Mesendoderm (in vitro differentiated cells): ENCODE measurements at regions not wholly inside any gene's neighbourhood (a gene's known extent, or its start where the extent isn't known, plus 50 kb on each side); places are given as distances from the start of the nearest gene placed in this dataset.
"Not testable (repeated sequence)": the region's sequence is repeated elsewhere in the genome, so short reads cannot be mapped to it uniquely, and the experiment has no call there.

Source experiments
- DNase-seq: peaks from one replicate; pipeline ENCODE4 v3.0.0; 2013
- H2AK5ac ChIP-seq: 2 replicates; pipeline ENCODE4 v1.6.1; 2013; ENCODE audit warnings: low read length, inconsistent platforms
- H2BK120ac ChIP-seq: 2 replicates; pipeline ENCODE4 v1.6.1; 2013; ENCODE audit warnings: low read depth, mild to moderate bottlenecking, low read length, moderate library complexity, mixed read lengths
- H2BK15ac ChIP-seq: replicated peaks from 2 replicates; pipeline ENCODE4 v1.6.1; 2013; ENCODE audit warnings: low read depth, mild to moderate bottlenecking, moderate library complexity
- H2BK5ac ChIP-seq: 2 replicates; pipeline ENCODE4 v1.6.1; 2013; ENCODE audit warnings: low read length, inconsistent platforms
- H3K18ac ChIP-seq: 2 replicates; pipeline ENCODE4 v1.6.1; 2013; ENCODE audit warnings: mild to moderate bottlenecking, low read length, mixed read lengths
- H3K23ac ChIP-seq: one replicate; pipeline ENCODE4 v1.6.1; 2013; ENCODE audit warnings: low read length
- H3K27ac ChIP-seq: 2 replicates; pipeline ENCODE4 v1.5.1; 2013; ENCODE audit warnings: low read depth, mild to moderate bottlenecking, inconsistent platforms, low read length, moderate library complexity
- H3K27me3 ChIP-seq: 2 replicates; pipeline ENCODE4 v1.6.1; 2013; ENCODE audit warnings: low read length, control low read depth, mild to moderate bottlenecking, inconsistent platforms; ENCODE audit not compliant: insufficient read depth, poor library complexity
- H3K36me3 ChIP-seq: 2 replicates; pipeline ENCODE4 v1.6.1; 2013; ENCODE audit warnings: low read length, inconsistent platforms; ENCODE audit not compliant: control insufficient read depth, insufficient read depth
- H3K4ac ChIP-seq: one replicate; pipeline ENCODE4 v1.6.1; 2013; ENCODE audit warnings: low read depth, mild to moderate bottlenecking, low read length, moderate library complexity
- H3K4me1 ChIP-seq: 2 replicates; pipeline ENCODE4 v1.6.1; 2013; ENCODE audit warnings: low read depth, low read length, inconsistent platforms; ENCODE audit not compliant: control insufficient read depth
- H3K4me2 ChIP-seq: 2 replicates; pipeline ENCODE4 v1.6.1; 2013; ENCODE audit warnings: low read length
- H3K4me3 ChIP-seq: 2 replicates; pipeline ENCODE4 v1.5.1; 2013; ENCODE audit warnings: mild to moderate bottlenecking, low read length
- H3K56ac ChIP-seq: one replicate; pipeline ENCODE4 v1.6.1; 2013; ENCODE audit warnings: low read length
- H3K79me1 ChIP-seq: 2 replicates; pipeline ENCODE4 v1.6.1; 2013; ENCODE audit warnings: low read length, inconsistent platforms
- H3K79me2 ChIP-seq: 2 replicates; pipeline ENCODE4 v1.6.1; 2013; ENCODE audit warnings: mild to moderate bottlenecking, low read length; ENCODE audit not compliant: control insufficient read depth, insufficient read depth
- H3K9ac ChIP-seq: 2 replicates; pipeline ENCODE4 v1.6.1; 2013; ENCODE audit warnings: low read length, inconsistent platforms
- H4K5ac ChIP-seq: one replicate; pipeline ENCODE4 v1.6.1; 2013; ENCODE audit warnings: low read length
- H4K8ac ChIP-seq: one replicate; pipeline ENCODE4 v1.6.1; 2013; ENCODE audit warnings: low read depth, mild to moderate bottlenecking, control low read depth, low read length, moderate library complexity
- WGBS: extraction: QIAGEN DNeasy Blood & Tissue Kit; methylation state at CpG from one replicate; pipeline ENCODE4 v1.1.7; 2013; ENCODE audit warnings: low lambda C conversion rate, missing lambda C conversion rate; ENCODE audit not compliant: insufficient coverage; ENCODE audit errors: extremely low coverage; 5-methylcytosine and 5-hydroxymethylcytosine counted together

- no peak overlapping the region for H3K4me3 ChIP-seq
- H3K79me1 ChIP-seq: no peaks in the 10 kb centered on the region
- no peak overlapping the region for H2BK5ac ChIP-seq
- H3K36me3 ChIP-seq: no peaks in the 10 kb centered on the region
- H3K27me3 ChIP-seq: no peaks in the 10 kb centered on the region
- no peak overlapping the region for H3K23ac ChIP-seq
- no peak overlapping the region for H3K56ac ChIP-seq
- no peak overlapping the region for H2AK5ac ChIP-seq
- no peak overlapping the region for H2BK120ac ChIP-seq
- DNase-seq: no peak
- no peak overlapping the region for H4K5ac ChIP-seq
- no peak overlapping the region for H3K9ac ChIP-seq
- no peaks in the 10 kb centered on the region for H3K4me1 ChIP-seq
- H3K79me2 ChIP-seq: no peaks in the 10 kb centered on the region
- H3K4ac ChIP-seq: no peak overlapping the region
- no peak overlapping the region for H4K8ac ChIP-seq
- H3K18ac ChIP-seq: no peak overlapping the region
- no peak overlapping the region for H2BK15ac ChIP-seq
- H3K4me2 ChIP-seq: no peak overlapping the region
- no peak overlapping the region for H3K27ac ChIP-seq
- WGBS: no CpG with 5 or more reads among the region's 1 CpG
Observed at GRCh38 chr14:83624541-83624940, 1905.4 kb upstream of the FLRT2 start.

- H3K79me1 ChIP-seq: no peaks in the 10 kb centered on the region
- H2BK120ac ChIP-seq: no peak overlapping the region
- H3K4ac ChIP-seq: no peak overlapping the region
- no peaks in the 10 kb centered on the region for H3K27me3 ChIP-seq
- no peak overlapping the region for H3K4me2 ChIP-seq
- no peak overlapping the region for H3K56ac ChIP-seq
- DNase-seq: no peak
- no peak overlapping the region for H3K4me3 ChIP-seq
- no peak overlapping the region for H2BK15ac ChIP-seq
- H3K18ac ChIP-seq: no peak overlapping the region
- no peak overlapping the region for H2AK5ac ChIP-seq
- H3K4me1 ChIP-seq: no peaks in the 10 kb centered on the region
- H3K36me3 ChIP-seq: no peaks in the 10 kb centered on the region
- H3K27ac ChIP-seq: no peak overlapping the region
- H4K8ac ChIP-seq: no peak overlapping the region
- H3K23ac ChIP-seq: no peak overlapping the region
- H3K9ac ChIP-seq: no peak overlapping the region
- H4K5ac ChIP-seq: no peak overlapping the region
- no peaks in the 10 kb centered on the region for H3K79me2 ChIP-seq
- no peak overlapping the region for H2BK5ac ChIP-seq
Observed at GRCh38 chr14:83632375-83632774, 1897.6 kb upstream of the FLRT2 start.

GRCh38 chr14:83638748-83639504, 1891.0 kb upstream of the FLRT2 start:
- H3K4me1 ChIP-seq: no peaks in the 10 kb centered on the region
- no peak overlapping the region for H3K23ac ChIP-seq
- H3K79me1 ChIP-seq: no peaks in the 10 kb centered on the region
- no peak overlapping the region for H4K8ac ChIP-seq
- H3K27ac ChIP-seq: no peak overlapping the region
- no peak for DNase-seq
- no peaks in the 10 kb centered on the region for H3K36me3 ChIP-seq
- no peak overlapping the region for H2AK5ac ChIP-seq
- no peak overlapping the region for H2BK5ac ChIP-seq
- no peak overlapping the region for H3K56ac ChIP-seq
- H4K5ac ChIP-seq: no peak overlapping the region
- H3K4me3 ChIP-seq: no peak overlapping the region
- H3K9ac ChIP-seq: no peak overlapping the region
- WGBS: no CpG with 5 or more reads among the region's 18 CpGs
- no peaks in the 10 kb centered on the region for H3K27me3 ChIP-seq
- no peaks in the 10 kb centered on the region for H3K79me2 ChIP-seq
- no peak overlapping the region for H3K4me2 ChIP-seq
- H3K4ac ChIP-seq: no peak overlapping the region
- H3K18ac ChIP-seq: no peak overlapping the region
- no peak overlapping the region for H2BK15ac ChIP-seq
- no peak overlapping the region for H2BK120ac ChIP-seq

- not testable (repeated sequence) for H2BK120ac ChIP-seq, H3K18ac ChIP-seq, H2BK15ac ChIP-seq, DNase-seq, H3K27ac ChIP-seq, H2AK5ac ChIP-seq, H3K36me3 ChIP-seq, H3K79me1 ChIP-seq, H3K27me3 ChIP-seq, H2BK5ac ChIP-seq, H3K56ac ChIP-seq, H3K23ac ChIP-seq, H3K4me3 ChIP-seq, H3K9ac ChIP-seq, H4K5ac ChIP-seq, H3K4me1 ChIP-seq, H4K8ac ChIP-seq, H3K79me2 ChIP-seq, H3K4ac ChIP-seq, H3K4me2 ChIP-seq
- no CpG with 5 or more reads among the region's 18 CpGs for WGBS
Observed at GRCh38 chr14:83639505-83639875, 1890.5 kb upstream of the FLRT2 start.

- H3K4me2 ChIP-seq: no peak overlapping the region
- H3K9ac ChIP-seq: no peak overlapping the region
- no peaks in the 10 kb centered on the region for H3K27me3 ChIP-seq
- H2BK120ac ChIP-seq: no peak overlapping the region
- H2BK15ac ChIP-seq: no peak overlapping the region
- no peak overlapping the region for H3K23ac ChIP-seq
- H4K5ac ChIP-seq: no peak overlapping the region
- no peak overlapping the region for H2BK5ac ChIP-seq
- H3K36me3 ChIP-seq: no peaks in the 10 kb centered on the region
- H2AK5ac ChIP-seq: no peak overlapping the region
- no peak for DNase-seq
- no peak overlapping the region for H3K56ac ChIP-seq
- H3K18ac ChIP-seq: no peak overlapping the region
- no peak overlapping the region for H3K4ac ChIP-seq
- no peak overlapping the region for H3K27ac ChIP-seq
- H4K8ac ChIP-seq: no peak overlapping the region
- H3K4me1 ChIP-seq: no peaks in the 10 kb centered on the region
- no peaks in the 10 kb centered on the region for H3K79me1 ChIP-seq
- WGBS: no CpG with 5 or more reads among the region's 1 CpG
- no peak overlapping the region for H3K4me3 ChIP-seq
- H3K79me2 ChIP-seq: no peaks in the 10 kb centered on the region
Observed at GRCh38 chr14:83646228-83646627, 1883.7 kb upstream of the FLRT2 start.

GRCh38 chr14:83660597-83660996, 1869.3 kb upstream of the FLRT2 start:
- H3K79me2 ChIP-seq: no peaks in the 10 kb centered on the region
- no peak overlapping the region for H4K8ac ChIP-seq
- H3K27ac ChIP-seq: no peak overlapping the region
- no peak overlapping the region for H3K56ac ChIP-seq
- no peak overlapping the region for H3K4me2 ChIP-seq
- no peaks in the 10 kb centered on the region for H3K27me3 ChIP-seq
- no peak overlapping the region for H4K5ac ChIP-seq
- no peaks in the 10 kb centered on the region for H3K36me3 ChIP-seq
- no peak overlapping the region for H3K23ac ChIP-seq
- no peak overlapping the region for H2BK5ac ChIP-seq
- no peak overlapping the region for H3K4ac ChIP-seq
- no CpG with 5 or more reads among the region's 1 CpG for WGBS
- no peak overlapping the region for H2BK15ac ChIP-seq
- no peak overlapping the region for H2AK5ac ChIP-seq
- H2BK120ac ChIP-seq: no peak overlapping the region
- DNase-seq: no peak
- H3K79me1 ChIP-seq: no peaks in the 10 kb centered on the region
- no peak overlapping the region for H3K18ac ChIP-seq
- H3K4me3 ChIP-seq: no peak overlapping the region
- H3K4me1 ChIP-seq: no peaks in the 10 kb centered on the region
- no peak overlapping the region for H3K9ac ChIP-seq
